GM20000 (cell line): ENCODE measurements at regions not wholly inside any gene's neighbourhood (a gene's known extent, or its start where the extent isn't known, plus 50 kb on each side); places are given as distances from the start of the nearest gene placed in this dataset.

ENCODE experiments used
- DNase-seq: peaks from one replicate; pipeline ENCODE4 v3.0.0; 2012; ENCODE audit warnings: low spot score
- CTCF ChIP-seq: IDR thresholded peaks from 2 replicates; pipeline ENCODE4 v1.5.1; 2012; ENCODE audit warnings: mild to moderate bottlenecking, control low read depth; ENCODE audit errors: extremely low read depth, missing control alignments

- no peak for DNase-seq
- TF ChIP-seq CTCF, result no peak
These were observed 443.1 kb downstream of the CCDC85A start for GRCh38 chr2:56626927-56627326.

GRCh38 chr2:56630286-56630685, 446.5 kb downstream of the CCDC85A start:
- no peak for DNase-seq
- no peak for TF ChIP-seq CTCF

- DNase-seq, result no peak
These were observed 464.2 kb downstream of the CCDC85A start for GRCh38 chr2:56647997-56648396.

GRCh38 chr2:56648802-56649201, 465.0 kb downstream of the CCDC85A start:
- DNase-seq, result no peak
- no peak for TF ChIP-seq CTCF

More at GRCh38 chr2:56647997-56648396, 464.2 kb downstream of the CCDC85A start:
- TF ChIP-seq CTCF, result no peak

GRCh38 chr2:56654936-56655335, 471.1 kb downstream of the CCDC85A start:
- TF ChIP-seq CTCF, result no peak
- DNase-seq, result no peak

- no peak for DNase-seq
- no peak for TF ChIP-seq CTCF
These were observed 473.0 kb downstream of the CCDC85A start for GRCh38 chr2:56656826-56657225.

- no peak for DNase-seq
- no peak for TF ChIP-seq CTCF
These were observed 483.0 kb downstream of the CCDC85A start for GRCh38 chr2:56666777-56667176.
